Right lobe of liver (tissue), 6 donors: ENCODE measurements at regions not wholly inside any gene's neighbourhood (a gene's known extent, or its start where the extent isn't known, plus 50 kb on each side); places are given as distances from the start of the nearest gene placed in this dataset.

Source experiments
- ATAC-seq, 4 donors: fragments of 200-7000 bp; cut with Tn5 transposase; one replicate each; pipeline ENCODE4 v1.9.1; 2020; ENCODE audit warnings: mild to moderate bottlenecking in 4 of 4, moderate library complexity in 4 of 4
- DNase-seq, 3 donors: peaks; one replicate each; pipeline ENCODE4 v3.0.0-alpha.2; 2020
- H3K27ac ChIP-seq, 3 donors: fragments of 200-600 bp; one replicate each; pipeline ENCODE4 v1.8.0; 2022
- H3K27me3 ChIP-seq, 2 donors: fragments of 200-600 bp; one replicate each; pipeline ENCODE4 v1.8.0; 2022
- H3K36me3 ChIP-seq, 4 donors: fragments of 200-600 bp; sonication (generic) in 1 of 4; one replicate each; pipeline versions ENCODE4 v1.5.1 to v1.8.0; 2017 to 2022; ENCODE audit warnings: control low read depth in 1 of 4
- H3K4me1 ChIP-seq, 4 donors: fragments of 200-600 bp; sonication (generic) in 1 of 4; one replicate each; pipeline versions ENCODE4 v1.5.1 to v1.8.0; 2017 to 2022; ENCODE audit warnings: control low read depth in 1 of 4
- H3K4me3 ChIP-seq, 3 donors: fragments of 200-600 bp; one replicate each; pipeline ENCODE4 v1.8.0; 2022
- H3K9me3 ChIP-seq, 4 donors: fragments of 200-600 bp; sonication (generic) in 1 of 4; one replicate each; pipeline versions ENCODE4 v1.5.1 to v1.8.0; 2017 to 2022; ENCODE audit warnings: control low read depth in 1 of 4
- CTCF ChIP-seq, 4 donors: fragments of 200-600 bp in 3 of 4; fragments of 450-650 bp in 1 of 4; IDR thresholded peaks; one replicate each; pipeline versions ENCODE4 v1.5.1 to v1.8.0; 2016 to 2022; ENCODE audit warnings: antibody characterized with exemption in 4 of 4, mild to moderate bottlenecking in 2 of 4
- POLR2A ChIP-seq: fragments of 450-650 bp; IDR thresholded peaks from one replicate; pipeline ENCODE4 v1.6.1; 2017; ENCODE audit warnings: antibody characterized with exemption, mild to moderate bottlenecking
- WGBS: methylation state at CpG from one replicate; pipeline ENCODE4 v1.1.6; 2018; ENCODE audit warnings: low coverage, low lambda C conversion rate; ENCODE audit not compliant: insufficient coverage; ENCODE audit errors: missing lambda C conversion rate; 5-methylcytosine and 5-hydroxymethylcytosine counted together
- intact Hi-C, 2 donors: fragments of 100-400 bp; cut with DNase I; formaldehyde crosslinking; loops; one replicate each; pipeline versions ENCODE4 v1.11.2 to v1.14.1; 2022
- donor health status: DM: no; HTN: yes; CAD: no.
- donor health status: DM: no; HTN: no; CAD: no.
- donor health status: DM: no; HTN: no; CAD: no.
- donor health status: DM: no; HTN: yes; CAD: no.
- donor health status: DM: no; HTN: yes; CAD: no.

GRCh38 chr7:120171406-120171805, 101.6 kb upstream of the KCND2 start:
- Histone ChIP-seq H3K27ac (no peak overlapping the region), H3K36me3 (no peaks in the 10 kb centered on the region), H3K9me3 (peaks cover 0 to 4% (median 0%) of the 10 kb centered on the region in 4 donors), H3K4me1 (no peaks in the 10 kb centered on the region), H3K27me3 (no peaks in the 10 kb centered on the region), H3K4me3 (no peak overlapping the region)
- TF ChIP-seq CTCF (IDR thresholded peaks at IDR 0.05) (no peak), POLR2A (no peak)
- WGBS, result 43% methylated on average over 1 of the region's 1 CpG
- no peak for DNase-seq
- no peak for ATAC-seq
- intact Hi-C loops, result no loop called here

- DNase-seq (no peak), ATAC-seq (no peak)
- H3K27ac ChIP-seq, result no peak overlapping the region
- no peaks in the 10 kb centered on the region for H3K4me1 ChIP-seq
- no peak overlapping the region for H3K4me3 ChIP-seq
- WGBS, result 51% methylated on average over 2 of the region's 2 CpGs
- no peaks in the 10 kb centered on the region for H3K9me3 ChIP-seq
- intact Hi-C loops, result no loop called here
- TF ChIP-seq CTCF (IDR thresholded peaks at IDR 0.05) (no peak), POLR2A (no peak)
- no peaks in the 10 kb centered on the region for H3K36me3 ChIP-seq
- no peaks in the 10 kb centered on the region for H3K27me3 ChIP-seq
Observed at GRCh38 chr7:120180221-120180620, 92.8 kb upstream of the KCND2 start.

GRCh38 chr7:120181499-120181898, 91.5 kb upstream of the KCND2 start:
- DNase-seq, result no peak
- intact Hi-C loops, result no loop called here
- TF ChIP-seq CTCF (IDR thresholded peaks at IDR 0.05), result no peak
- TF ChIP-seq POLR2A, result no peak
- Histone ChIP-seq H3K27me3 (no peaks in the 10 kb centered on the region), H3K4me3 (no peak overlapping the region), H3K9me3 (no peaks in the 10 kb centered on the region), H3K4me1 (no peaks in the 10 kb centered on the region), H3K36me3 (no peaks in the 10 kb centered on the region), H3K27ac (no peak overlapping the region)
- no peak for ATAC-seq

DNA sequence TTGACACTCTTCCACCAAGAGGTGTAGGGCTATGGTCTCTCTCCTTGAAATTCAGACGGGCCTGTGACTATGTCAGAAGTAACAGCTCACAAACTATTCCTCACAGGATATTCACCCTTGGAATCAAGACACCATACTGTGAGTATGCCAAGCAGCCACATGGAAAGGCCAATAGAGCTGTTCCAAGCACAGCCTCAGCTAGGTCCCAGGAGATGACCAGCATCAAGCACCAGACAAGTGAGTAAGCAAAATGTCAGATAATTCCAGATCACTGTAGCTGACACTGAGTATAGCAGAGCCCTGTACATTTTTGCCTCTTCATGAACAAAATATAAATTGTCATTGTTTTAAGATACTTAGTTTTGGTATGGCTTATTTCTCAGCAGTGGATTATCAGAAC, 88.1 kb upstream of the KCND2 start:
- ATAC-seq (no peak), DNase-seq (no peak)
- Histone ChIP-seq H3K4me3 (no peak overlapping the region), H3K27me3 (no peaks in the 10 kb centered on the region), H3K36me3 (no peaks in the 10 kb centered on the region), H3K27ac (no peak overlapping the region), H3K9me3 (no peaks in the 10 kb centered on the region), H3K4me1 (no peaks in the 10 kb centered on the region)
- TF ChIP-seq CTCF (IDR thresholded peaks at IDR 0.05) (no peak), POLR2A (no peak)
- intact Hi-C loops, result no loop called here
- WGBS, result 36% methylated on average over 1 of the region's 1 CpG

GRCh38 chr7:120185940-120186682, 86.9 kb upstream of the KCND2 start:
- Histone ChIP-seq H3K36me3 (no peaks in the 10 kb centered on the region), H3K4me1 (no peaks in the 10 kb centered on the region), H3K4me3 (no peak overlapping the region), H3K9me3 (no peaks in the 10 kb centered on the region), H3K27ac (no peak overlapping the region), H3K27me3 (no peaks in the 10 kb centered on the region)
- ATAC-seq, result no peak
- TF ChIP-seq CTCF (IDR thresholded peaks at IDR 0.05), result no peak
- no peak for TF ChIP-seq POLR2A
- DNase-seq, result no peak
- intact Hi-C loops, result no loop called here
- 25% methylated on average over 3 of the region's 3 CpGs for WGBS
